Endodermal cell (in vitro differentiated cells): ENCODE measurements at regions not wholly inside any gene's neighbourhood (a gene's known extent, or its start where the extent isn't known, plus 50 kb on each side); places are given as distances from the start of the nearest gene placed in this dataset.

Experiments used
- DNase-seq: peaks from one replicate; pipeline ENCODE4 v3.0.0-alpha.2; 2017
- H3K27ac ChIP-seq: 2 replicates; pipeline ENCODE4 v1.5.1; 2013; ENCODE audit warnings: mild to moderate bottlenecking, low read depth, low read length, moderate library complexity
- H3K27me3 ChIP-seq: 2 replicates; pipeline ENCODE4 v1.6.1; 2013; ENCODE audit warnings: mild to moderate bottlenecking, low read length, moderate library complexity; ENCODE audit not compliant: insufficient read depth, control insufficient read depth, poor library complexity, severe bottlenecking
- H3K36me3 ChIP-seq: 2 replicates; pipeline ENCODE4 v1.7.0; 2013; ENCODE audit warnings: mild to moderate bottlenecking, low read length, moderate library complexity; ENCODE audit not compliant: control insufficient read depth, insufficient read depth
- H3K4me1 ChIP-seq: one replicate; pipeline ENCODE4 v1.7.0; 2013; ENCODE audit warnings: low read length; ENCODE audit not compliant: control insufficient read depth, insufficient read depth
- H3K4me3 ChIP-seq: 2 replicates; pipeline ENCODE4 v1.5.1; 2013; ENCODE audit warnings: mild to moderate bottlenecking, low read length, moderate library complexity
- H3K9ac ChIP-seq: 2 replicates; pipeline ENCODE4 v1.6.1; 2013; ENCODE audit warnings: mild to moderate bottlenecking, low read length, moderate library complexity; ENCODE audit not compliant: poor library complexity, severe bottlenecking; ENCODE audit errors: extremely low read depth
- H3K9me3 ChIP-seq: 2 replicates; pipeline ENCODE4 v1.6.1; 2013; ENCODE audit warnings: mild to moderate bottlenecking, low read length, moderate library complexity; ENCODE audit not compliant: control insufficient read depth
- H3K27ac Mint-ChIP-seq: 2 replicates; pipeline ENCODE4 v1.8.0; 2020; ENCODE audit warnings: mixed read lengths
- H3K27me3 Mint-ChIP-seq: 2 replicates; pipeline ENCODE4 v1.8.0; 2021; ENCODE audit warnings: mild to moderate bottlenecking, mixed read lengths; ENCODE audit not compliant: insufficient read depth
- H3K36me3 Mint-ChIP-seq: 2 replicates; pipeline ENCODE4 v1.8.0; 2020; ENCODE audit warnings: low read depth, mixed read lengths
- H3K4me1 Mint-ChIP-seq: 2 replicates; pipeline ENCODE4 v1.8.0; 2020; ENCODE audit warnings: mixed read lengths
- H3K4me3 Mint-ChIP-seq: 2 replicates; pipeline ENCODE4 v1.8.0; 2020; ENCODE audit warnings: mild to moderate bottlenecking, moderate library complexity, mixed read lengths
- H3K9me3 Mint-ChIP-seq: 2 replicates; pipeline ENCODE4 v1.8.0; 2020; ENCODE audit warnings: mild to moderate bottlenecking, mixed read lengths
- WGBS, 2 experiments: methylation state at CpG; one replicate each; pipeline versions ENCODE4 v1.1.5 to v1.1.7; 2013; ENCODE audit warnings: missing lambda C conversion rate in 2 of 2, mixed read lengths in 1 of 2; ENCODE audit not compliant: insufficient coverage in 1 of 2, insufficient read length in 1 of 2; 5-methylcytosine and 5-hydroxymethylcytosine counted together
- TF ChIP-seq, protein P1 (sequence below): fragments of 200-600 bp; sonication (generic); conservative IDR thresholded peaks from 2 replicates; pipeline ENCODE4 v1.5.0; 2021; ENCODE audit warnings: antibody characterized with exemption, mild to moderate bottlenecking

DNA sequence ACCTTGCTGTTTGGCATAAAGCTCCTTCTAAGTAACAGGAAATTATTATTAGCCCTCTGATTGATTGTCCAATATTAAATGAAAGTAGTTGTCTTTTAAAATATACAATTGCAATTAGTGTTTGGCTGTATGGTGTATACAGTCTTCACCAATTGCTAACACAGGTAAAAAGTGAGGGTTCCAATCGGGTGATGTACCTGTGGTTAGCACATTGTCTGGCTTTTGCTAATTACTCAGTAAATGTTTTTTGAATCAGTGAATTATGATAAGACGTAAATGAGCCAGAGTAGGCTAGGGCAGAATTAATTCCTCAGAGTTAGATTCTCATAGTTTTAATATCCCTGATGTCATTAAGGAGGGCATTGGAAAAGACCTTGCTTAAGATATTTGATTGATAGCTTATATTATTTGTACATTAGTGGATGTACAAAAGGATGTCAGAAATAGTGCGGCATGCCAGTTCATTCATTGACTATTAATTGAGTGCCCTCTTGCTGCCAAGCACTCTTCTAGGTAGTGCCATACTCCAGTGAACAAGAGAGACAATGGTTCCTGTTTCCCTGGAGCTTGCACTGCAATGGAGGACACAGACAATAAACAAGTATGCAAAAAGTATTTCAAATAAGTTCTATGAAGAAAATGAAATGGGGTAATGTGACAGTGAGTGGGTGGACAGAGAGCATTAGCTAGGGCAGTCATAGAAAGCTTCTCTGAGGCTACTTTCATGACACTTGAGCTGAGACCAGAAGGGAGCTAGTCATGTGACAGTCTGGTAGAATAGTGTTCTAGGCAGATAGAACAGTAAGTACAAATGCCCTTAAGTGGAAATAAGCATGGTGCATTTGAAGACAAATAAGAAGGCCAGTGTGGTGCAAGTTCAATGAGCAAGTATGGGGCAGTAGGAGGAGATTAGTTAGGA is 205.9 kb upstream of the CASK start:
- Histone ChIP-seq H3K4me1 (no peaks in the 10 kb centered on the region), H3K9ac (no peak overlapping the region), H3K27ac (no peak overlapping the region), H3K9me3 (no peaks in the 10 kb centered on the region), H3K36me3 (no peaks in the 10 kb centered on the region), H3K27me3 (no peaks in the 10 kb centered on the region), H3K4me3 (no peak overlapping the region)
- Mint-ChIP-seq H3K4me3 (no peak overlapping the region), H3K4me1 (peaks cover 3% of the 10 kb centered on the region), H3K27me3 (no peaks in the 10 kb centered on the region), H3K9me3 (peaks cover 42% of the 10 kb centered on the region), H3K36me3 (no peaks in the 10 kb centered on the region), H3K27ac (no peak overlapping the region)
- TF ChIP-seq, protein P1, sequence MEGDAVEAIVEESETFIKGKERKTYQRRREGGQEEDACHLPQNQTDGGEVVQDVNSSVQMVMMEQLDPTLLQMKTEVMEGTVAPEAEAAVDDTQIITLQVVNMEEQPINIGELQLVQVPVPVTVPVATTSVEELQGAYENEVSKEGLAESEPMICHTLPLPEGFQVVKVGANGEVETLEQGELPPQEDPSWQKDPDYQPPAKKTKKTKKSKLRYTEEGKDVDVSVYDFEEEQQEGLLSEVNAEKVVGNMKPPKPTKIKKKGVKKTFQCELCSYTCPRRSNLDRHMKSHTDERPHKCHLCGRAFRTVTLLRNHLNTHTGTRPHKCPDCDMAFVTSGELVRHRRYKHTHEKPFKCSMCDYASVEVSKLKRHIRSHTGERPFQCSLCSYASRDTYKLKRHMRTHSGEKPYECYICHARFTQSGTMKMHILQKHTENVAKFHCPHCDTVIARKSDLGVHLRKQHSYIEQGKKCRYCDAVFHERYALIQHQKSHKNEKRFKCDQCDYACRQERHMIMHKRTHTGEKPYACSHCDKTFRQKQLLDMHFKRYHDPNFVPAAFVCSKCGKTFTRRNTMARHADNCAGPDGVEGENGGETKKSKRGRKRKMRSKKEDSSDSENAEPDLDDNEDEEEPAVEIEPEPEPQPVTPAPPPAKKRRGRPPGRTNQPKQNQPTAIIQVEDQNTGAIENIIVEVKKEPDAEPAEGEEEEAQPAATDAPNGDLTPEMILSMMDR: no peak
- WGBS, 2 experiments: 83 to 100% methylated on average over 1 to 3 of the region's 3 CpGs
- DNase-seq: no peak

DNA sequence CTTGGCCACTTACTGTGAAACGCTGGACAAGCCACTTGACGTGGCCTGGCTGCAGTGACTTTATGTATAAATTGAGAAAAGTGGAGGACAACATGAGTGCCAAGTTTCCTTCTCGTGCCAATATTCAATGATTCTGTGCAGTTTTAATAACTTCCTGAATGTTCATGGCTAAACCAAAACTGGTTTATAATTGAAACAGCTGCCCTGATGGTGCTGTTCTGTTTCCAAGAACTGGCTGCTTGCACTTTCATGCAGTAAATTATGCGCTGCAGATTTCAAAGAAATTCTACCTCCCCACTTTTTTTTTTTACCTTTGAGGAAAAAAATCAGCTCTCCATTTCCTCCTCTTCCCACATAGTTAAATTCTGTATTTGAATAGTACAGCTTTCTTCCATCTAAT is 205.2 kb upstream of the CASK start:
- WGBS, 2 experiments: 97 to 100% methylated on average over 1 to 3 of the region's 4 CpGs
- peaks cover 48% of the 10 kb centered on the region for H3K9me3 Mint-ChIP-seq
- no peak overlapping the region for H3K4me3 Mint-ChIP-seq
- H3K9ac ChIP-seq: no peak overlapping the region
- DNase-seq: no peak
- H3K27me3 Mint-ChIP-seq: no peaks in the 10 kb centered on the region
- no peak overlapping the region for H3K27ac ChIP-seq
- H3K4me1 ChIP-seq: no peaks in the 10 kb centered on the region
- H3K9me3 ChIP-seq: no peaks in the 10 kb centered on the region
- H3K27ac Mint-ChIP-seq: no peak overlapping the region
- TF ChIP-seq, protein P1: no peak
- no peaks in the 10 kb centered on the region for H3K27me3 ChIP-seq
- H3K4me3 ChIP-seq: no peak overlapping the region
- no peaks in the 10 kb centered on the region for H3K36me3 ChIP-seq
- no peaks in the 10 kb centered on the region for H3K36me3 Mint-ChIP-seq
- H3K4me1 Mint-ChIP-seq: peaks cover 3% of the 10 kb centered on the region

DNA sequence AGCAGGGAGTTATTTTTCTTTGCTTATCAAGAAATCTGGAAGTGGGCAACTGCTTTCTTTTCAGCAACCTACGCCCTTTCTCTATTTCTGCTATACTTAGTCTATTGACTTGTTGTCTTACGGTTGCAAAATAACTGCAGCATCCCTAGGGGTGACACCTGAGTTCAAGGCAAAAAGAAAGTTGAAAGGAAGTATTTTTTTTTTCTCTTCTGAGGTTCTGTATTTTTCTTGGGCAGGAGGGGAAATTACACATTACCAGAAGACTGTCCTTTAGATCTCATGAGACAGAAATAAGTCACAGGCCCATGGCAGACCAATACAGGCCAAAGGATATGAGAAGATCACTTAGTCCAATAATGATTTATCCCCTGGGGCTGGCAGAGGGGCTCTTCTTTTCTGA is 204.7 kb upstream of the CASK start:
- DNase-seq: no peak
- H3K9ac ChIP-seq: no peak overlapping the region
- no peak overlapping the region for H3K27ac ChIP-seq
- no peaks in the 10 kb centered on the region for H3K9me3 ChIP-seq
- no peaks in the 10 kb centered on the region for H3K27me3 Mint-ChIP-seq
- peaks cover 3% of the 10 kb centered on the region for H3K4me1 Mint-ChIP-seq
- H3K4me3 ChIP-seq: no peak overlapping the region
- TF ChIP-seq, protein P1: no peak
- no peak overlapping the region for H3K27ac Mint-ChIP-seq
- peaks cover 53% of the 10 kb centered on the region for H3K9me3 Mint-ChIP-seq
- whole genome bisulfite sequencing, 2 experiments: 90% methylated on average over 1 of the region's 2 CpGs; no CpG with 5 or more reads in 1 of the 2 experiments
- H3K4me1 ChIP-seq: no peaks in the 10 kb centered on the region
- H3K4me3 Mint-ChIP-seq: no peak overlapping the region
- H3K36me3 Mint-ChIP-seq: no peaks in the 10 kb centered on the region
- H3K36me3 ChIP-seq: no peaks in the 10 kb centered on the region
- H3K27me3 ChIP-seq: no peaks in the 10 kb centered on the region
